Erythroblast (primary cell): ENCODE measurements at regions not wholly inside any gene's neighbourhood (a gene's known extent, or its start where the extent isn't known, plus 50 kb on each side); places are given as distances from the start of the nearest gene placed in this dataset.

Experiments used
- GATA1 ChIP-seq: IDR thresholded peaks from 2 replicates; pipeline ENCODE4 v1.6.1; 2011; ENCODE audit warnings: low read depth, mild to moderate bottlenecking, control low read depth, low read length, moderate library complexity
- POLR2A ChIP-seq: IDR thresholded peaks from 2 replicates; pipeline ENCODE4 v1.6.1; 2011; ENCODE audit warnings: mild to moderate bottlenecking, low read length

- TF ChIP-seq POLR2A, result no peak
- TF ChIP-seq GATA1, result no peak
Measured at GRCh38 chr4:116839826-116840225, 245.6 kb downstream of the TRAM1L1 start.
